ENCODE measurements at regions not wholly inside any gene's neighbourhood (a gene's known extent, or its start where the extent isn't known, plus 50 kb on each side); places are given as distances from the start of the nearest gene placed in this dataset.

DNA sequence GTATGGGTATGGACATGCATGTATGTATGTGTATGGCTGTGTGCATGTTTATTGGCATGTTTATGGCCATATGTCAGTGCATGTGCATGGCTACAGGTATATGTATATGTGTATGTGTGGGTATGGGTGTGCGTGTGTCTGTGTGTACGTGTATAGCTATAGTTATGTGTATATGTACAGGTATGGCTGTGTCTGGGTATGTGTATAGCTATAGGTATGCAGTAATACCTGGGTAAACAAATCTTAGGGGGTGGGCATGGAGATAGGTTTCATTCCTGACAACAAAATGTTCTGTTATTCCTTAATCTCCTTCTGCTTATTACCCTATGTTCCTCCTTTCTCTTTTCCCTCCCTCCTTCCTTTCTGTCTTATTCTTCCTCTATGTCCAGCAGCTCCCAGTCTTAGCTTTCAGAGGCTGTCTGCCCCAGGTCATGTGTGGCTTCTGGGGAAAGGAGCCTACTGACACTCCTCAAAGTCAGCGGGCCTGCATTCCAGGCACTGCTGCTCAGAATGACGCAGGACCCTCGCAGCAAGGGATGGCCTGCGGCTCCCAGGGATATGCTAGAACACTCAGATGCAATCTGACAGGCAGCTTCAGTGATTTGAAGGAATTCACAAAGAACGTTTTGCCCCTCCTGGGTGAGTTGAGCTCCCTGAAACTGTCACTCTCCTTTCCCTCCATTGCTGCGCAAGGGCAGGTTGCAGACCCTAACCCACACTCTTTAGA lies 139.3 kb upstream of the PHACTR1 start:
- intact Hi-C loops (cut with micrococcal nuclease; ENCODE audit: unreplicated experiment): no loop called here
- BruUV-seq (replicated peaks): no TSS peak
- H2AFZ ChIP-seq (ENCODE audit: low read length): no peak overlapping the region

DNA sequence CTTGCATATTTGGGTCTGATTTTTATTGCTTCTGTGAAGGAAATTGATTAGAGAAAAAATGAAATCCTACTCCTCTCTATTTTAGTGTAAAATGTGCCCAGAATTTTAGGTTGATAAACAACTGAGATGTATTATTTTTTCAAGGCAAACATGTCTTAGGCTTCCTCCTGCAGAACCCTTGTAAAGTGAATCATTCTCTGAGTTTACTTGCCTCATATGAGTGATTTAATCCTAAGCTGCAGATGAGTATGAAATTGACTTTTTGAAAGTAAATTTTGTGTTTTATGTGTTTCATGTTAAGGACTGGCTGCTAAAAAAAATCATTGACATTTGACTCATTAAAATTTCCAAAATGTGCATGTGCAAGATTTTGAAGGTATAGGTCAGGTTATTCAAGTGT lies 138.5 kb upstream of the PHACTR1 start:
- no peaks in the 10 kb centered on the region for H3K4me1 ChIP-seq (ENCODE audit: insufficient read depth, low read length, poor library complexity, severe bottlenecking)
- ChIA-PET CTCF (ENCODE audit: unreplicated experiment) (no interaction called here), POLR2A (no interaction called here)
- no peak for DNase-seq (ENCODE audit: low spot score)
- H4K20me1 ChIP-seq (ENCODE audit: insufficient read depth, low read length): no peaks in the 10 kb centered on the region
- H3K4me2 ChIP-seq (ENCODE audit: low read length): no peak overlapping the region
- no peaks in the 10 kb centered on the region for H3K9me3 ChIP-seq (ENCODE audit: low read length)
- no peak overlapping the region for H3K4me3 ChIP-seq (ENCODE audit: low read depth, low read length, poor library complexity, severe bottlenecking)
- H3K79me2 ChIP-seq (ENCODE audit: insufficient read depth, low read depth, low read length): no peaks in the 10 kb centered on the region
- no TSS peak for BruUV-seq (replicated peaks)
- no peak for TF ChIP-seq EZH2phosphoT487 (IDR thresholded peaks at IDR 0.05; ENCODE audit: borderline replicate concordance, low read depth, low read length)
- TF ChIP-seq, protein P1, sequence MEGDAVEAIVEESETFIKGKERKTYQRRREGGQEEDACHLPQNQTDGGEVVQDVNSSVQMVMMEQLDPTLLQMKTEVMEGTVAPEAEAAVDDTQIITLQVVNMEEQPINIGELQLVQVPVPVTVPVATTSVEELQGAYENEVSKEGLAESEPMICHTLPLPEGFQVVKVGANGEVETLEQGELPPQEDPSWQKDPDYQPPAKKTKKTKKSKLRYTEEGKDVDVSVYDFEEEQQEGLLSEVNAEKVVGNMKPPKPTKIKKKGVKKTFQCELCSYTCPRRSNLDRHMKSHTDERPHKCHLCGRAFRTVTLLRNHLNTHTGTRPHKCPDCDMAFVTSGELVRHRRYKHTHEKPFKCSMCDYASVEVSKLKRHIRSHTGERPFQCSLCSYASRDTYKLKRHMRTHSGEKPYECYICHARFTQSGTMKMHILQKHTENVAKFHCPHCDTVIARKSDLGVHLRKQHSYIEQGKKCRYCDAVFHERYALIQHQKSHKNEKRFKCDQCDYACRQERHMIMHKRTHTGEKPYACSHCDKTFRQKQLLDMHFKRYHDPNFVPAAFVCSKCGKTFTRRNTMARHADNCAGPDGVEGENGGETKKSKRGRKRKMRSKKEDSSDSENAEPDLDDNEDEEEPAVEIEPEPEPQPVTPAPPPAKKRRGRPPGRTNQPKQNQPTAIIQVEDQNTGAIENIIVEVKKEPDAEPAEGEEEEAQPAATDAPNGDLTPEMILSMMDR (conservative IDR thresholded peaks at IDR 0.05; ENCODE audit: low read length): no peak
- no peaks in the 10 kb centered on the region for H3K9me2 ChIP-seq (ENCODE audit: insufficient read depth, low read length)
- no peak overlapping the region for H3K27ac ChIP-seq (ENCODE audit: low read depth, low read length, poor library complexity, severe bottlenecking)
- H3K36me3 ChIP-seq (ENCODE audit: insufficient read depth, low read length): no peaks in the 10 kb centered on the region
- intact Hi-C loops (cut with micrococcal nuclease; ENCODE audit: unreplicated experiment): no loop called here
- H2AFZ ChIP-seq (ENCODE audit: low read length): no peak overlapping the region

More for the DNA sequence above, 139.3 kb upstream of the PHACTR1 start:
- ChIA-PET CTCF (ENCODE audit: unreplicated experiment) (no interaction called here), POLR2A (no interaction called here)
- Histone ChIP-seq H3K4me2 (ENCODE audit: low read length) (no peak overlapping the region), H3K9me3 (ENCODE audit: low read length) (no peaks in the 10 kb centered on the region), H3K4me3 (ENCODE audit: low read depth, low read length, poor library complexity, severe bottlenecking) (no peak overlapping the region), H4K20me1 (ENCODE audit: insufficient read depth, low read length) (no peaks in the 10 kb centered on the region), H3K9me2 (ENCODE audit: insufficient read depth, low read length) (no peaks in the 10 kb centered on the region), H3K36me3 (ENCODE audit: insufficient read depth, low read length) (no peaks in the 10 kb centered on the region), H3K79me2 (ENCODE audit: insufficient read depth, low read depth, low read length) (no peaks in the 10 kb centered on the region), H3K27ac (ENCODE audit: low read depth, low read length, poor library complexity, severe bottlenecking) (no peak overlapping the region), H3K4me1 (ENCODE audit: insufficient read depth, low read length, poor library complexity, severe bottlenecking) (no peaks in the 10 kb centered on the region)
- DNase-seq (ENCODE audit: low spot score): no peak
- TF ChIP-seq, protein P1 (conservative IDR thresholded peaks at IDR 0.05; ENCODE audit: low read length): no peak

DNA sequence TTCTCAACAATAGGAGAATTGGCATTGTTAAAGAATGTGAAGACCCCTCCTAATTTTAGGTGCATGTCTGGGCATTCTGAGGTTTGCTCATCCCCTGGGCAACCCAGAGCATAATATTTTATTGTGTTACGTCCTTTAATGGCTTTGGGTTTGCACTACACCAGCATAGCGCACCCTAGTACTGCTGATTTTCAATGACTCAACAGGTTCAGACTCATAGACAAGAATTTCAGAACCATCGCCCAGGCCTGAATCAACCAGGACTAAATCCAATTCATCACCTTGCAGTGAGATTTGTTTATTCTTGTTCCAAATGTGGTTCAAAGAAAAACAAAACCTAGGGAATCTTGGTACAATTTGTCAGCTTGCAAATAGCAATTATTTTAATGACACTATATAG lies 137.8 kb upstream of the PHACTR1 start:
- Histone ChIP-seq H3K4me3 (ENCODE audit: low read depth, low read length, poor library complexity, severe bottlenecking) (no peak overlapping the region), H3K9me2 (ENCODE audit: insufficient read depth, low read length) (no peaks in the 10 kb centered on the region), H3K4me2 (ENCODE audit: low read length) (no peak overlapping the region), H3K27ac (ENCODE audit: low read depth, low read length, poor library complexity, severe bottlenecking) (no peak overlapping the region), H3K36me3 (ENCODE audit: insufficient read depth, low read length) (no peaks in the 10 kb centered on the region), H3K9me3 (ENCODE audit: low read length) (no peaks in the 10 kb centered on the region), H3K4me1 (ENCODE audit: insufficient read depth, low read length, poor library complexity, severe bottlenecking) (no peaks in the 10 kb centered on the region), H4K20me1 (ENCODE audit: insufficient read depth, low read length) (no peaks in the 10 kb centered on the region), H2AFZ (ENCODE audit: low read length) (no peak overlapping the region), H3K79me2 (ENCODE audit: insufficient read depth, low read depth, low read length) (no peaks in the 10 kb centered on the region)
- DNase-seq (ENCODE audit: low spot score): no peak
- intact Hi-C loops (cut with micrococcal nuclease; ENCODE audit: unreplicated experiment): no loop called here
- TF ChIP-seq EZH2phosphoT487 (IDR thresholded peaks at IDR 0.05; ENCODE audit: borderline replicate concordance, low read depth, low read length): no peak
- TF ChIP-seq, protein P1 (conservative IDR thresholded peaks at IDR 0.05; ENCODE audit: low read length): no peak
- BruUV-seq (replicated peaks): no TSS peak
- ChIA-PET CTCF (ENCODE audit: unreplicated experiment) (no interaction called here), POLR2A (no interaction called here)

Data from OCI-LY7 (cell line).